NB4 (cell line): ENCODE measurements at regions not wholly inside any gene's neighbourhood (a gene's known extent, or its start where the extent isn't known, plus 50 kb on each side); places are given as distances from the start of the nearest gene placed in this dataset.

Experiments
- DNase-seq: peaks from one replicate; pipeline ENCODE4 v3.0.0; 2010; ENCODE audit warnings: low read depth
- H3K4me3 ChIP-seq: one replicate; pipeline ENCODE4 v1.5.1; 2011; ENCODE audit warnings: mild to moderate bottlenecking, low read depth, low read length, moderate library complexity
- CTCF ChIP-seq: IDR thresholded peaks from one replicate; pipeline ENCODE4 v1.5.1; 2012; ENCODE audit warnings: low read depth, low read length
- MAX ChIP-seq: IDR thresholded peaks from 2 replicates; pipeline ENCODE4 v1.6.1; 2011; ENCODE audit warnings: low read depth, low read length
- MYC ChIP-seq: IDR thresholded peaks from 2 replicates; pipeline ENCODE4 v1.6.1; 2011; ENCODE audit warnings: low read depth, low read length
- POLR2A ChIP-seq: IDR thresholded peaks from 2 replicates; pipeline ENCODE4 v1.6.1; 2011; ENCODE audit warnings: mild to moderate bottlenecking; ENCODE audit not compliant: insufficient read length; ENCODE audit errors: extremely low read depth

GRCh38 chr4:101708293-101709039 lies 82.1 kb upstream of the BANK1 start:
- no peak for TF ChIP-seq POLR2A
- TF ChIP-seq MYC: no peak
- TF ChIP-seq MAX: no peak
- TF ChIP-seq CTCF: no peak
- DNase-seq: no peak
- no peak overlapping the region for H3K4me3 ChIP-seq

GRCh38 chr4:101707596-101707995 lies 82.9 kb upstream of the BANK1 start:
- no peak overlapping the region for H3K4me3 ChIP-seq
- DNase-seq: no peak
- no peak for TF ChIP-seq POLR2A

- TF ChIP-seq POLR2A: no peak
- no peak for TF ChIP-seq MYC
- no peak for TF ChIP-seq MAX
- TF ChIP-seq CTCF: no peak
- no peak for DNase-seq
Measured at GRCh38 chr4:101706535-101707057, 83.9 kb upstream of the BANK1 start.

GRCh38 chr4:101701551-101701950 lies 89.0 kb upstream of the BANK1 start:
- DNase-seq: no peak
- TF ChIP-seq POLR2A: no peak
- TF ChIP-seq CTCF: no peak
- no peak for TF ChIP-seq MYC
- TF ChIP-seq MAX: no peak
- H3K4me3 ChIP-seq: no peak overlapping the region

More at GRCh38 chr4:101706535-101707057, 83.9 kb upstream of the BANK1 start:
- no peak overlapping the region for H3K4me3 ChIP-seq

GRCh38 chr4:101699441-101700124 lies 90.9 kb upstream of the BANK1 start:
- no peak for DNase-seq
- no peak overlapping the region for H3K4me3 ChIP-seq
- no peak for TF ChIP-seq CTCF
- TF ChIP-seq MYC: no peak
- no peak for TF ChIP-seq POLR2A
- TF ChIP-seq MAX: no peak

- no peak for TF ChIP-seq MAX
- no peak for TF ChIP-seq CTCF
- no peak for TF ChIP-seq POLR2A
- no peak for TF ChIP-seq MYC
- no peak for DNase-seq
- no peak overlapping the region for H3K4me3 ChIP-seq
Measured at GRCh38 chr4:101697266-101697665, 93.3 kb upstream of the BANK1 start.
